Coronary artery (tissue), 2 donors: ENCODE measurements at regions not wholly inside any gene's neighbourhood (a gene's known extent, or its start where the extent isn't known, plus 50 kb on each side); places are given as distances from the start of the nearest gene placed in this dataset.

ENCODE experiments used
- DNase-seq: peaks from one replicate; pipeline ENCODE4 v3.0.0-alpha.2; 2017; ENCODE audit warnings: low spot score
- H3K27ac ChIP-seq, 2 donors: fragments of 200-600 bp; sonication (generic); one replicate each; pipeline ENCODE4 v1.5.1; 2016 to 2019
- H3K4me3 ChIP-seq: fragments of 200-600 bp; sonication (generic); 2 replicates; pipeline ENCODE4 v1.5.1; 2016; ENCODE audit warnings: mild to moderate bottlenecking, moderate library complexity
- CTCF ChIP-seq: fragments of 200-600 bp; sonication (generic); IDR thresholded peaks from one replicate; pipeline ENCODE4 v1.5.1; 2019; ENCODE audit warnings: antibody characterized with exemption

GRCh38 chr10:47248386-47249090 lies 51.5 kb upstream of the GDF10 start:
- DNase-seq: peak; percentile 62
- Histone ChIP-seq H3K4me3 (no peak overlapping the region), H3K27ac (peak overlapping the region in 1 of 2 donors; percentile 5)
- no peak for TF ChIP-seq CTCF

- DNase-seq: peak; percentile 56
- H3K27ac ChIP-seq: no peak overlapping the region
- H3K4me3 ChIP-seq: no peak overlapping the region
- no peak for TF ChIP-seq CTCF
These were observed 50.1 kb upstream of the GDF10 start for GRCh38 chr10:47249881-47250280.
